Astrocyte of the spinal cord (primary cell): ENCODE measurements at regions not wholly inside any gene's neighbourhood (a gene's known extent, or its start where the extent isn't known, plus 50 kb on each side); places are given as distances from the start of the nearest gene placed in this dataset.
"Not testable (repeated sequence)": the region's sequence is repeated elsewhere in the genome, so short reads cannot be mapped to it uniquely, and the experiment has no call there.

Experiments
- DNase-seq: peaks from one replicate; pipeline ENCODE4 v3.0.0; 2011; ENCODE audit warnings: low read depth, low spot score
- H3K4me3 ChIP-seq: 2 replicates; pipeline ENCODE4 v1.5.1; 2011; ENCODE audit warnings: low read depth, mild to moderate bottlenecking, low read length, moderate library complexity
- CTCF ChIP-seq: IDR thresholded peaks from 2 replicates; pipeline ENCODE4 v1.5.1; 2012; ENCODE audit warnings: low read depth, mild to moderate bottlenecking, low read length, inconsistent platforms
- in situ Hi-C: cut with HindIII; loops from 2 replicates; pipeline ENCODE4 v1.10.0; 2017; ENCODE audit warnings: low sequenced_read_pairs

GRCh38 chr1:178599745-178600144 is 86.8 kb downstream of the TEX35 start:
- in situ Hi-C loops, result no loop called here
- TF ChIP-seq CTCF, result no peak
- H3K4me3 ChIP-seq, result no peak overlapping the region
- DNase-seq, result no peak

GRCh38 chr1:178603926-178604325 is 91.0 kb downstream of the TEX35 start:
- no peak for TF ChIP-seq CTCF
- DNase-seq, result no peak
- in situ Hi-C loops, result no loop called here
- H3K4me3 ChIP-seq, result no peak overlapping the region

GRCh38 chr1:178606839-178607238 is 93.9 kb downstream of the TEX35 start:
- no peak for DNase-seq
- no peak for TF ChIP-seq CTCF
- in situ Hi-C loops, result no loop called here
- H3K4me3 ChIP-seq, result no peak overlapping the region

- in situ Hi-C loops, result no loop called here
- no peak for DNase-seq
- TF ChIP-seq CTCF, result no peak
- H3K4me3 ChIP-seq, result no peak overlapping the region
Observed at GRCh38 chr1:178607718-178608408, 95.0 kb downstream of the TEX35 start.

GRCh38 chr1:178609015-178609414 is 96.1 kb downstream of the TEX35 start:
- in situ Hi-C loops, result no loop called here
- no peak for TF ChIP-seq CTCF
- peak; percentile 39 for DNase-seq
- H3K4me3 ChIP-seq, result no peak overlapping the region

- in situ Hi-C loops, H3K4me3 ChIP-seq: not testable (repeated sequence)
Observed at GRCh38 chr1:178610690-178611410, 97.9 kb downstream of the TEX35 start.

GRCh38 chr1:178612261-178612660 is 99.4 kb downstream of the TEX35 start:
- in situ Hi-C loops, result no loop called here
- H3K4me3 ChIP-seq, result no peak overlapping the region
- DNase-seq, result peak; percentile 84
- TF ChIP-seq CTCF, result no peak

More at GRCh38 chr1:178610690-178611410, 97.9 kb downstream of the TEX35 start:
- DNase-seq, result peak; percentile 69
